H4 (cell line): ENCODE measurements at regions not wholly inside any gene's neighbourhood (a gene's known extent, or its start where the extent isn't known, plus 50 kb on each side); places are given as distances from the start of the nearest gene placed in this dataset.
"Not testable (repeated sequence)": the region's sequence is repeated elsewhere in the genome, so short reads cannot be mapped to it uniquely, and the experiment has no call there.

ENCODE experiments used
- DNase-seq: peaks from one replicate; pipeline ENCODE4 v3.0.0-alpha.2; 2015; ENCODE audit warnings: low spot score

GRCh38 chr4:160485071-160485687, 1382.3 kb downstream of the RAPGEF2 start:
- no peak for DNase-seq

GRCh38 chr4:160492181-160492580, 1389.3 kb downstream of the RAPGEF2 start:
- no peak for DNase-seq

- DNase-seq: no peak
These were observed 1390.3 kb downstream of the RAPGEF2 start for GRCh38 chr4:160493206-160493605.

- no peak for DNase-seq
These were observed 1392.5 kb downstream of the RAPGEF2 start for GRCh38 chr4:160495356-160495755.

- no peak for DNase-seq
These were observed 1395.3 kb downstream of the RAPGEF2 start for GRCh38 chr4:160498211-160498610.

GRCh38 chr4:160505724-160506123, 1402.8 kb downstream of the RAPGEF2 start:
- no peak for DNase-seq

- peak; percentile 67 for DNase-seq
These were observed 1408.0 kb downstream of the RAPGEF2 start for GRCh38 chr4:160510928-160511327.

- DNase-seq: peak; percentile 10
These were observed 1411.2 kb downstream of the RAPGEF2 start for GRCh38 chr4:160514126-160514525.

- no peak for DNase-seq
These were observed 1420.4 kb downstream of the RAPGEF2 start for GRCh38 chr4:160523231-160523630.

GRCh38 chr4:160537681-160538080, 1434.8 kb downstream of the RAPGEF2 start:
- no peak for DNase-seq

GRCh38 chr4:160546201-160546600, 1443.3 kb downstream of the RAPGEF2 start:
- DNase-seq: no peak

GRCh38 chr4:160549951-160550519, 1447.2 kb downstream of the RAPGEF2 start:
- DNase-seq: not testable (repeated sequence)

GRCh38 chr4:160562661-160563060, 1459.8 kb downstream of the RAPGEF2 start:
- DNase-seq: no peak

- no peak for DNase-seq
These were observed 1460.8 kb downstream of the RAPGEF2 start for GRCh38 chr4:160563552-160564282.

GRCh38 chr4:160567634-160568033, 1464.8 kb downstream of the RAPGEF2 start:
- no peak for DNase-seq

- no peak for DNase-seq
These were observed 1467.4 kb downstream of the RAPGEF2 start for GRCh38 chr4:160570271-160570670.

- not testable (repeated sequence) for DNase-seq
These were observed 1471.4 kb downstream of the RAPGEF2 start for GRCh38 chr4:160574272-160574671.

GRCh38 chr4:160580581-160580980, 1477.7 kb downstream of the RAPGEF2 start:
- peak; percentile 6 for DNase-seq

GRCh38 chr4:160592258-160592657, 1489.4 kb downstream of the RAPGEF2 start:
- no peak for DNase-seq

GRCh38 chr4:160595646-160596045, 1492.8 kb downstream of the RAPGEF2 start:
- no peak for DNase-seq

GRCh38 chr4:160604541-160604940, 1501.7 kb downstream of the RAPGEF2 start:
- DNase-seq: no peak

- DNase-seq: no peak
These were observed 1508.3 kb downstream of the RAPGEF2 start for GRCh38 chr4:160611181-160611580.

- no peak for DNase-seq
These were observed 1528.2 kb downstream of the RAPGEF2 start for GRCh38 chr4:160631044-160631443.
